Stomach smooth muscle (tissue), 2 donors: ENCODE measurements at regions not wholly inside any gene's neighbourhood (a gene's known extent, or its start where the extent isn't known, plus 50 kb on each side); places are given as distances from the start of the nearest gene placed in this dataset.
"Not testable (repeated sequence)": the region's sequence is repeated elsewhere in the genome, so short reads cannot be mapped to it uniquely, and the experiment has no call there.

ENCODE experiments used
- H3K27ac ChIP-seq: one replicate; pipeline ENCODE4 v1.7.0; 2013; ENCODE audit warnings: mild to moderate bottlenecking, low read length, inconsistent platforms
- H3K27me3 ChIP-seq, 2 donors: one replicate each; pipeline ENCODE4 v1.7.0; 2013; ENCODE audit warnings: low read length in 2 of 2; ENCODE audit not compliant: insufficient read depth in 2 of 2, control insufficient read depth in 1 of 2
- H3K36me3 ChIP-seq, 2 donors: one replicate each; pipeline ENCODE4 v1.7.0; 2013; ENCODE audit warnings: low read length in 2 of 2; ENCODE audit not compliant: control insufficient read depth in 2 of 2, insufficient read depth in 2 of 2
- H3K4me1 ChIP-seq: one replicate; pipeline ENCODE4 v1.7.0; 2013; ENCODE audit warnings: low read length; ENCODE audit not compliant: control insufficient read depth, insufficient read depth
- H3K4me3 ChIP-seq, 2 donors: one replicate each; pipeline ENCODE4 v1.7.0; 2013; ENCODE audit warnings: low read length in 2 of 2
- H3K9ac ChIP-seq, 2 donors: one replicate each; pipeline ENCODE4 v1.7.0; 2013; ENCODE audit warnings: low read length in 2 of 2, mild to moderate bottlenecking in 1 of 2
- H3K9me3 ChIP-seq, 2 donors: one replicate each; pipeline ENCODE4 v1.7.0; 2013; ENCODE audit warnings: low read length in 2 of 2; ENCODE audit not compliant: control insufficient read depth in 2 of 2
- donor health status: healthy.
- donor health status: Pancreatic carcinoma.

GRCh38 chr4:91653067-91653466 lies 650.7 kb upstream of the GRID2 start:
- Histone ChIP-seq H3K9ac (no peak overlapping the region), H3K36me3 (no peaks in the 10 kb centered on the region), H3K4me1 (no peaks in the 10 kb centered on the region), H3K4me3 (no peak overlapping the region), H3K27ac (no peak overlapping the region), H3K9me3 (no peaks in the 10 kb centered on the region), H3K27me3 (no peaks in the 10 kb centered on the region)

DNA sequence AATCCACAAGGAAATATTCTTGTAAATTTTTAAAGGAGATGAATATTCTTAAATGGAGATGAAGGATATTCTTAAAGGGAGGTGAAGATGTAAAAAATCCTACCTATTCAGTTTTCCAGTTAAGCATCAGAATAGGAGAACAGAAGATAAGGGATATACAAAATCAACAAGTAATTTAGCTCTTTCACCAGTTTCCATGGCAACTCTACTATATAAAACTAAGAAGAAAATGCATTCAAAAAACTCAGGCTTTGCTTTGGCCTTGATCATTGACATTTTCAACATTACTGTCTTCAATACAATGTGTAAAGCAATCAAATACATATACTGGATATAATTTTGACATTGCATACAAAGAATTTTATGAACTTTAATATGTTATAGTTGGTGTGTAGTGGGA lies 622.7 kb upstream of the GRID2 start:
- Histone ChIP-seq H3K9me3 (no peaks in the 10 kb centered on the region), H3K4me1 (no peaks in the 10 kb centered on the region), H3K36me3 (no peaks in the 10 kb centered on the region), H3K27me3 (no peaks in the 10 kb centered on the region), H3K27ac (no peak overlapping the region), H3K9ac (no peak overlapping the region), H3K4me3 (no peak overlapping the region)

DNA sequence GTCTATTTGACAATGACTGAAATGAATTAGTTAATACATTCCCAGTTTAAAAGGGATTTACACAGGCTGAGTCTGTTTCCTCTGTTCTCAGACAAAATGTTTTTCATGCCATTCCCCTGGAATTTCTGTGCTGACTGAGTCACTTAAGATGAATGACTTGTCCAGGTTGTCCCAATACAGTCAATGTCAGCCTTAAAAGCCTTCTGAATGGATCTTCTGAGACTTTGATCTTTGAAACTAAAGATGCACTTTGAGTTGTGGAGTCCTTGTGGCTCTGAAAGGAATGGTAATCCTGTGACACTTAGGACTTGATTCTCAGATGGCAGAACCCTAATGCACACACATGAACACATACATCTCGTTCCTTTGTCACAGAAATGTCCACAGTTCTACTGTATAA lies 622.2 kb upstream of the GRID2 start:
- Histone ChIP-seq H3K4me1 (no peaks in the 10 kb centered on the region), H3K9ac (no peak overlapping the region), H3K27ac (no peak overlapping the region), H3K9me3 (no peaks in the 10 kb centered on the region), H3K27me3 (no peaks in the 10 kb centered on the region), H3K4me3 (no peak overlapping the region), H3K36me3 (no peaks in the 10 kb centered on the region)

DNA sequence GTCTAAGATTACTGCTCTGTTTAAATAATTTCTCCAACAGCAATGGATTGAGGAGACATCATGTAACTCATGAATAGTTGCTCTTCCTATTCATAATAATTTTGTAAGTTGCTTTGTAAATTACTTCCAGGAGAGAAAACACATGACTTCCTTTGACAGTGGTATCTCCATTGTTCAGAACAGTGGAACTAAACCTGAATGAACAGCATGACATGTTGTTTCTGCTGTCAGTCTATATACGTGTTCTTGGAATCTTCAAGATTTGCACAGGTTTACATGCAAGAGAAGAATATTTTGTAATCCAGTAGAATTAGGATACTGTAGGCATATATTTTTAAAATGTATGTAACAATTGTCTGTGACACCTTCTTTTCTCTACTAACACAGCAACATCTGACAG lies 618.8 kb upstream of the GRID2 start:
- no peaks in the 10 kb centered on the region for H3K36me3 ChIP-seq
- H3K27ac ChIP-seq: no peak overlapping the region
- H3K4me3 ChIP-seq: no peak overlapping the region
- H3K27me3 ChIP-seq: no peaks in the 10 kb centered on the region
- H3K9me3 ChIP-seq: no peaks in the 10 kb centered on the region
- H3K9ac ChIP-seq: no peak overlapping the region
- no peaks in the 10 kb centered on the region for H3K4me1 ChIP-seq

GRCh38 chr4:91688413-91688812 lies 615.4 kb upstream of the GRID2 start:
- Histone ChIP-seq H3K36me3 (no peaks in the 10 kb centered on the region), H3K27ac (no peak overlapping the region), H3K27me3 (no peaks in the 10 kb centered on the region), H3K4me1 (no peaks in the 10 kb centered on the region), H3K9me3 (no peaks in the 10 kb centered on the region), H3K4me3 (no peak overlapping the region), H3K9ac (no peak overlapping the region)

- H3K4me1 ChIP-seq, H3K27ac ChIP-seq, H3K9ac ChIP-seq, H3K4me3 ChIP-seq, H3K9me3 ChIP-seq, H3K36me3 ChIP-seq, H3K27me3 ChIP-seq: not testable (repeated sequence)
Measured at GRCh38 chr4:91699691-91700090, 604.1 kb upstream of the GRID2 start.

GRCh38 chr4:91729851-91730250 lies 573.9 kb upstream of the GRID2 start:
- Histone ChIP-seq H3K36me3 (no peaks in the 10 kb centered on the region), H3K9ac (no peak overlapping the region), H3K9me3 (no peaks in the 10 kb centered on the region), H3K27ac (no peak overlapping the region), H3K27me3 (no peaks in the 10 kb centered on the region), H3K4me1 (no peaks in the 10 kb centered on the region), H3K4me3 (no peak overlapping the region)

GRCh38 chr4:91734682-91735081 lies 569.1 kb upstream of the GRID2 start:
- Histone ChIP-seq H3K9me3 (no peaks in the 10 kb centered on the region), H3K36me3 (no peaks in the 10 kb centered on the region), H3K27ac (no peak overlapping the region), H3K27me3 (no peaks in the 10 kb centered on the region), H3K9ac (no peak overlapping the region), H3K4me3 (no peak overlapping the region), H3K4me1 (no peaks in the 10 kb centered on the region)

DNA sequence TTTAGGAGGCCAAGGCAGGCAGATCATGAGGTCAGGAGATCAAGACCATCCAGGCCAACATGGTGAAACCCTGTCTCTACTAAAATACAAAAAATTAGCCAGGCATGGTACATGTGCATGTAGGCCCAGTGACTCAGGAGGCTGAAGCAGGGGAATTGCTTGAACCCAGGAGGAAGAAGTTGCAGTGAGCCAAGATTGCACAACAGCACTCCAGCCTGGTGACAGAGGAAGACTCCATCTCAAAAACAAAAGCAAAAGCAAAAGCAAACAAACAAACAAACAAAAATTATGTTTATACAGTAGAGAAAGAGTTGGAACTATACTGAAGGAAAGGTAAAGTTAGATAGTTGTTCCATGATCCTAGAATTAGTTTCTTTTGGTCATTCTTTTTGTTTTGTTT lies 564.9 kb upstream of the GRID2 start:
- not testable (repeated sequence) for H3K36me3 ChIP-seq, H3K4me3 ChIP-seq, H3K27me3 ChIP-seq, H3K27ac ChIP-seq, H3K4me1 ChIP-seq, H3K9me3 ChIP-seq, H3K9ac ChIP-seq

GRCh38 chr4:91746551-91746950 lies 557.2 kb upstream of the GRID2 start:
- Histone ChIP-seq H3K4me1 (no peaks in the 10 kb centered on the region), H3K4me3 (no peak overlapping the region), H3K27me3 (no peaks in the 10 kb centered on the region), H3K36me3 (no peaks in the 10 kb centered on the region), H3K9me3 (no peaks in the 10 kb centered on the region), H3K9ac (no peak overlapping the region), H3K27ac (no peak overlapping the region)

DNA sequence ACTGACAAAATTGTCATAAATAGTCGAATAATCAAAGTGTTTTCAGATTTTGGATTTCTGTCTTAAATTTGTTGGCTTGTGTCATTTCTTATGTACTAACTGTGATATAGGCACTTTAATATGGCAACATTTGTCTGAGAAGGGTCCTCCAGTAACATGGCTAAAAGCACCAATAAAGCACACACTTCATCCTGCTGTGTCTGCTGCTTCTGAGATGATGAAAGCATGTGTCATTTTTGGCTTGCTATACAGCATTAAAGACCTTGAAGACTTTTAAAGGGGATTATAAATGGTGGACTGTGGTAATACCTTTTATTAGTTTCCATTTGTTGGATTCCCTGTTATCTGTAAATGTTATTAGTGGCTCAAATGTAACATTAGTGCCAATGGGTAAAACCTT lies 551.8 kb upstream of the GRID2 start:
- Histone ChIP-seq H3K4me1 (no peaks in the 10 kb centered on the region), H3K27me3 (no peaks in the 10 kb centered on the region), H3K27ac (no peak overlapping the region), H3K4me3 (no peak overlapping the region), H3K9me3 (no peaks in the 10 kb centered on the region), H3K9ac (no peak overlapping the region), H3K36me3 (no peaks in the 10 kb centered on the region)

DNA sequence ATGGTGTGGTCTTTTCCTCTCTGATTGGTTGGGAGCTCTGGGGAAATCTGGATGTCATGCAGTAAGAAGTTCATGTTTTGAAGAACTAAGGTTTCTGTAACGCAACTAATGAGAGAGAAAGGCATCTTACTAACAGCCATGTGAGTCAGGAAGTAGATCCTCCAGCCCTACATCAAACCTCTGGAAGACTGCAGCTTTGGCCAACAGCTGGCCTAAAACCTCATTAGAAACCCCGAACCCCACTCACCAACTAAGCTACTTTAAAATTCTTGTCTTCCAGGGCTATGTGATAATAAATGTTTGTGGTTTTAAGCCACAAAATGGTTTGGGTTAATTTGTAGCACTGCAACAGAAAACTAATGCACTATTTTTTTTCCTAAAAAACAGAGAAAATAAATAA lies 549.0 kb upstream of the GRID2 start:
- H3K27ac ChIP-seq: no peak overlapping the region
- H3K36me3 ChIP-seq: no peaks in the 10 kb centered on the region
- no peaks in the 10 kb centered on the region for H3K4me1 ChIP-seq
- no peak overlapping the region for H3K9ac ChIP-seq
- no peaks in the 10 kb centered on the region for H3K9me3 ChIP-seq
- H3K27me3 ChIP-seq: no peaks in the 10 kb centered on the region
- no peak overlapping the region for H3K4me3 ChIP-seq
